ENCODE measurements at regions not wholly inside any gene's neighbourhood (a gene's known extent, or its start where the extent isn't known, plus 50 kb on each side); places are given as distances from the start of the nearest gene placed in this dataset.

GRCh38 chr1:67590329-67590728, 94.7 kb upstream of the GADD45A start:
- Histone ChIP-seq H3K9ac (no peak overlapping the region), H3K27ac (no peak overlapping the region), H3K79me2 (ENCODE audit: insufficient read depth, low read depth) (no peaks in the 10 kb centered on the region), H3K27me3 (ENCODE audit: insufficient read depth, low read depth) (no peaks in the 10 kb centered on the region), H3K4me2 (no peak overlapping the region), H3K36me3 (ENCODE audit: insufficient read depth) (no peaks in the 10 kb centered on the region), H3K4me1 (ENCODE audit: low read depth, poor library complexity, severe bottlenecking) (no peaks in the 10 kb centered on the region), H2AFZ (ENCODE audit: low read depth) (no peak overlapping the region), H4K20me1 (ENCODE audit: insufficient read depth) (no peaks in the 10 kb centered on the region), H3K4me3 (IDR thresholded peaks at IDR 0.05; ENCODE audit: insufficient read depth, low read depth, low read length) (no peak overlapping the region)
- no peak for TF ChIP-seq CTCF (conservative IDR thresholded peaks at IDR 0.05; ENCODE audit: low read depth, low read length)

- Histone ChIP-seq H4K20me1 (ENCODE audit: insufficient read depth) (no peaks in the 10 kb centered on the region), H3K27me3 (ENCODE audit: insufficient read depth, low read depth) (no peaks in the 10 kb centered on the region), H3K36me3 (ENCODE audit: insufficient read depth) (no peaks in the 10 kb centered on the region), H3K27ac (no peak overlapping the region), H3K9ac (no peak overlapping the region), H2AFZ (ENCODE audit: low read depth) (no peak overlapping the region), H3K4me3 (IDR thresholded peaks at IDR 0.05; ENCODE audit: insufficient read depth, low read depth, low read length) (no peak overlapping the region), H3K4me1 (ENCODE audit: low read depth, poor library complexity, severe bottlenecking) (no peaks in the 10 kb centered on the region), H3K4me2 (no peak overlapping the region), H3K79me2 (ENCODE audit: insufficient read depth, low read depth) (no peaks in the 10 kb centered on the region)
- TF ChIP-seq CTCF (conservative IDR thresholded peaks at IDR 0.05; ENCODE audit: low read depth, low read length): no peak
Measured at GRCh38 chr1:67594764-67595163, 90.2 kb upstream of the GADD45A start.

- Histone ChIP-seq H3K4me3 (IDR thresholded peaks at IDR 0.05; ENCODE audit: insufficient read depth, low read depth, low read length) (no peak overlapping the region), H3K27me3 (ENCODE audit: insufficient read depth, low read depth) (no peaks in the 10 kb centered on the region), H2AFZ (ENCODE audit: low read depth) (no peak overlapping the region), H3K79me2 (ENCODE audit: insufficient read depth, low read depth) (no peaks in the 10 kb centered on the region), H4K20me1 (ENCODE audit: insufficient read depth) (no peaks in the 10 kb centered on the region), H3K4me2 (no peak overlapping the region), H3K9ac (no peak overlapping the region), H3K36me3 (ENCODE audit: insufficient read depth) (no peaks in the 10 kb centered on the region), H3K27ac (no peak overlapping the region), H3K4me1 (ENCODE audit: low read depth, poor library complexity, severe bottlenecking) (no peaks in the 10 kb centered on the region)
- no peak for TF ChIP-seq CTCF (conservative IDR thresholded peaks at IDR 0.05; ENCODE audit: low read depth, low read length)
Measured at GRCh38 chr1:67596674-67597073, 88.3 kb upstream of the GADD45A start.

- no peak overlapping the region for H3K4me3 ChIP-seq (IDR thresholded peaks at IDR 0.05; ENCODE audit: insufficient read depth, low read depth, low read length)
- H3K27me3 ChIP-seq (ENCODE audit: insufficient read depth, low read depth): no peaks in the 10 kb centered on the region
- no peak overlapping the region for H3K4me2 ChIP-seq
- no peaks in the 10 kb centered on the region for H4K20me1 ChIP-seq (ENCODE audit: insufficient read depth)
- H3K79me2 ChIP-seq (ENCODE audit: insufficient read depth, low read depth): no peaks in the 10 kb centered on the region
- H3K36me3 ChIP-seq (ENCODE audit: insufficient read depth): no peaks in the 10 kb centered on the region
- H2AFZ ChIP-seq (ENCODE audit: low read depth): no peak overlapping the region
- H3K9ac ChIP-seq: no peak overlapping the region
- H3K4me1 ChIP-seq (ENCODE audit: low read depth, poor library complexity, severe bottlenecking): no peaks in the 10 kb centered on the region
- TF ChIP-seq CTCF (conservative IDR thresholded peaks at IDR 0.05; ENCODE audit: low read depth, low read length): no peak
- H3K27ac ChIP-seq: no peak overlapping the region
Measured at GRCh38 chr1:67597336-67597735, 87.7 kb upstream of the GADD45A start.

- no peak for TF ChIP-seq CTCF (conservative IDR thresholded peaks at IDR 0.05; ENCODE audit: low read depth, low read length)
- Histone ChIP-seq H2AFZ (ENCODE audit: low read depth) (no peak overlapping the region), H4K20me1 (ENCODE audit: insufficient read depth) (no peaks in the 10 kb centered on the region), H3K4me3 (IDR thresholded peaks at IDR 0.05; ENCODE audit: insufficient read depth, low read depth, low read length) (no peak overlapping the region), H3K27ac (no peak overlapping the region), H3K27me3 (ENCODE audit: insufficient read depth, low read depth) (no peaks in the 10 kb centered on the region), H3K36me3 (ENCODE audit: insufficient read depth) (no peaks in the 10 kb centered on the region), H3K4me2 (no peak overlapping the region), H3K9ac (no peak overlapping the region), H3K4me1 (ENCODE audit: low read depth, poor library complexity, severe bottlenecking) (no peaks in the 10 kb centered on the region), H3K79me2 (ENCODE audit: insufficient read depth, low read depth) (no peaks in the 10 kb centered on the region)
Measured at GRCh38 chr1:67599085-67599484, 85.9 kb upstream of the GADD45A start.
